IMR-90 (cell line): ENCODE measurements at regions not wholly inside any gene's neighbourhood (a gene's known extent, or its start where the extent isn't known, plus 50 kb on each side); places are given as distances from the start of the nearest gene placed in this dataset.

Experiments
- ATAC-seq: fragments of 200-7000 bp; cut with Tn5 transposase; 2 replicates; pipeline ENCODE4 v1.9.1; 2020; ENCODE audit warnings: low read depth, mild to moderate bottlenecking, moderate library complexity
- BruUV-seq: library from RNA; stranded (reverse); fragments of 400-500 nt; replicated peaks from 2 replicates; lab custom pipeline; 2021; lab: Mats Ljungman, UMichigan
- CTCF ChIA-PET: fragments of 300-600 bp; formaldehyde crosslinking; extraction: SDS; loops from one replicate; lab custom pipeline; 2021; ENCODE audit warnings: antibody characterized with exemption; lab: Yijun Ruan, JAX
- POLR2A ChIA-PET: fragments of 300-600 bp; sonication (Branson Sonifier 250); formaldehyde crosslinking; loops from one replicate; lab custom pipeline; 2022; ENCODE audit warnings: antibody characterized with exemption; ENCODE audit not compliant: unreplicated experiment; lab: Charles Lee
- DNase-seq: peaks from one replicate; pipeline ENCODE4 v3.0.0; 2013
- H2AFZ ChIP-seq: replicated peaks from 2 replicates; pipeline ENCODE3; 2013; ENCODE audit warnings: low read length, mild to moderate bottlenecking; ENCODE audit not compliant: poor library complexity
- H2AK5ac ChIP-seq: 2 replicates; pipeline ENCODE4 v1.6.1; 2013; ENCODE audit warnings: low read depth, low read length, inconsistent platforms
- H2AK9ac ChIP-seq: replicated peaks from 2 replicates; pipeline ENCODE3; 2013; ENCODE audit warnings: mild to moderate bottlenecking, low read depth, low read length, moderate library complexity; ENCODE audit not compliant: poor library complexity
- H2BK120ac ChIP-seq: 2 replicates; pipeline ENCODE4 v1.6.1; 2013; ENCODE audit warnings: low read depth, low read length, inconsistent platforms
- H2BK15ac ChIP-seq: 3 replicates; pipeline ENCODE4 v1.6.1; 2013; ENCODE audit warnings: low read depth, low read length, inconsistent platforms
- H2BK20ac ChIP-seq: 2 replicates; pipeline ENCODE4 v1.6.1; 2013; ENCODE audit warnings: low read depth, mild to moderate bottlenecking, inconsistent platforms, low read length, moderate library complexity
- H2BK5ac ChIP-seq: 2 replicates; pipeline ENCODE4 v1.6.1; 2013; ENCODE audit warnings: mild to moderate bottlenecking, low read depth, low read length, inconsistent platforms; ENCODE audit not compliant: poor library complexity, severe bottlenecking
- H3K14ac ChIP-seq: replicated peaks from 2 replicates; pipeline ENCODE4 v1.6.1; 2013; ENCODE audit warnings: low read depth, low read length, inconsistent platforms
- H3K18ac ChIP-seq: 2 replicates; pipeline ENCODE4 v1.6.1; 2013; ENCODE audit warnings: low read depth, low read length, control low read depth
- H3K23ac ChIP-seq: 2 replicates; pipeline ENCODE4 v1.6.1; 2013; ENCODE audit warnings: low read depth, low read length, inconsistent platforms
- H3K27ac ChIP-seq: 2 replicates; pipeline ENCODE4 v1.5.1; 2013; ENCODE audit warnings: mild to moderate bottlenecking, control low read depth, low read length; ENCODE audit not compliant: insufficient read depth
- H3K27me3 ChIP-seq: 2 replicates; pipeline ENCODE4 v1.6.1; 2013; ENCODE audit warnings: low read length; ENCODE audit not compliant: control insufficient read depth, insufficient read depth
- H3K36me3 ChIP-seq: 2 replicates; pipeline ENCODE4 v1.6.1; 2013; ENCODE audit warnings: low read length, mixed read lengths; ENCODE audit not compliant: control insufficient read depth, insufficient read depth
- H3K4ac ChIP-seq: 2 replicates; pipeline ENCODE4 v1.6.1; 2013; ENCODE audit warnings: low read depth, low read length, inconsistent platforms
- H3K4me1 ChIP-seq: 2 replicates; pipeline ENCODE4 v1.6.1; 2013; ENCODE audit warnings: low read length, mixed read lengths; ENCODE audit not compliant: control insufficient read depth, insufficient read depth
- H3K4me2 ChIP-seq: 2 replicates; pipeline ENCODE4 v1.6.1; 2013; ENCODE audit warnings: low read depth, mild to moderate bottlenecking, control low read depth, low read length, moderate library complexity
- H3K4me3 ChIP-seq: 2 replicates; pipeline ENCODE4 v1.5.1; 2013; ENCODE audit warnings: low read depth, mild to moderate bottlenecking, control low read depth, low read length, moderate library complexity; ENCODE audit not compliant: insufficient read depth
- H3K56ac ChIP-seq: 2 replicates; pipeline ENCODE4 v1.6.1; 2013; ENCODE audit warnings: low read length, inconsistent platforms; ENCODE audit not compliant: insufficient read depth; ENCODE audit errors: extremely low read depth
- H3K79me1 ChIP-seq, 2 experiments: 2 replicates each; pipeline ENCODE4 v1.6.1; 2013; ENCODE audit warnings: low read length in 2 of 2, inconsistent platforms in 1 of 2, low read depth in 1 of 2
- H3K9ac ChIP-seq: 2 replicates; pipeline ENCODE4 v1.6.1; 2013; ENCODE audit warnings: low read depth, low read length, control low read depth
- H3K9me1 ChIP-seq: 2 replicates; pipeline ENCODE4 v1.6.1; 2013; ENCODE audit warnings: low read length, inconsistent platforms; ENCODE audit not compliant: insufficient read depth
- H3K9me3 ChIP-seq: 2 replicates; pipeline ENCODE4 v1.6.1; 2013; ENCODE audit warnings: low read length; ENCODE audit not compliant: control insufficient read depth, insufficient read depth
- H4K20me1 ChIP-seq: 2 replicates; pipeline ENCODE4 v1.6.1; 2013; ENCODE audit warnings: low read length, inconsistent platforms; ENCODE audit not compliant: insufficient read depth
- H4K5ac ChIP-seq: 2 replicates; pipeline ENCODE4 v1.6.1; 2013; ENCODE audit warnings: mild to moderate bottlenecking, low read depth, low read length, control low read depth
- H4K8ac ChIP-seq, 2 experiments: 2 replicates each; pipeline ENCODE4 v1.6.1; 2013; ENCODE audit warnings: low read depth in 2 of 2, low read length in 2 of 2, control low read depth in 1 of 2, inconsistent platforms in 1 of 2
- H4K91ac ChIP-seq: 2 replicates; pipeline ENCODE4 v1.6.1; 2013; ENCODE audit warnings: low read depth, low read length, inconsistent platforms; ENCODE audit not compliant: insufficient read depth
- CTCF ChIP-seq: conservative IDR thresholded peaks from 2 replicates; pipeline ENCODE4 v1.5.1; 2012; ENCODE audit warnings: mild to moderate bottlenecking, low read depth, low read length, improper control_type of control experiment
- ELK1 ChIP-seq: fragments of 150-350 bp; IDR thresholded peaks from 2 replicates; pipeline ENCODE4 v1.6.1; 2016; ENCODE audit warnings: low read depth, mild to moderate bottlenecking, low read length, moderate library complexity, borderline replicate concordance
- FOS ChIP-seq: fragments of 150-350 bp; IDR thresholded peaks from 2 replicates; pipeline ENCODE4 v1.6.1; 2016; ENCODE audit warnings: low read depth, low read length
- MAFK ChIP-seq: IDR thresholded peaks from 2 replicates; pipeline ENCODE4 v1.6.1; 2012; ENCODE audit warnings: low read depth, low read length, improper control_type of control experiment
- POLR2A ChIP-seq: IDR thresholded peaks from 2 replicates; pipeline ENCODE4 v1.6.1; 2012; ENCODE audit warnings: mild to moderate bottlenecking, low read depth, low read length
- RCOR1 ChIP-seq: IDR thresholded peaks from 2 replicates; pipeline ENCODE4 v1.6.1; 2012; ENCODE audit warnings: mild to moderate bottlenecking, low read length, improper control_type of control experiment; ENCODE audit not compliant: insufficient replicate concordance
- RFX5 ChIP-seq: IDR thresholded peaks from 2 replicates; pipeline ENCODE4 v1.8.0; 2012; ENCODE audit warnings: low read depth, mild to moderate bottlenecking, low read length, moderate library complexity
- SMC3 ChIP-seq: fragments of 150-350 bp; IDR thresholded peaks from 2 replicates; pipeline ENCODE4 v1.6.1; 2016; ENCODE audit warnings: low read depth, mild to moderate bottlenecking, antibody characterized with exemption, low read length, moderate library complexity
- WGBS, 2 experiments: methylation state at CpG; one replicate each; pipeline versions ENCODE4 v1.1.5 to v1.1.7; 2013; ENCODE audit warnings: missing lambda C conversion rate in 2 of 2; ENCODE audit not compliant: insufficient read length in 1 of 2; ENCODE audit errors: extremely low coverage in 2 of 2; 5-methylcytosine and 5-hydroxymethylcytosine counted together
- dilution Hi-C: fragments of 300-500 bp; cut with HindIII; formaldehyde crosslinking; loops from one replicate; pipeline ENCODE4 v1.14.3; 2018; ENCODE audit warnings: low sequenced_read_pairs; ENCODE audit not compliant: unreplicated experiment
- in situ Hi-C: fragments of 300-500 bp; cut with MboI; formaldehyde crosslinking; loops from 3 replicates; pipeline ENCODE4 v1.14.3; 2019; ENCODE audit warnings: low sequenced_read_pairs, inconsistent platforms, mixed read lengths
- intact Hi-C: fragments of 100-400 bp; cut with micrococcal nuclease; formaldehyde crosslinking; loops from 2 replicates; pipeline ENCODE4 v1.10.0; 2022
- TF ChIP-seq, protein P1 (sequence below): fragments of 150-350 bp; IDR thresholded peaks from 2 replicates; pipeline ENCODE4 v1.6.1; 2017; ENCODE audit warnings: mild to moderate bottlenecking, antibody characterized with exemption, low read length, low read depth

GRCh38 chrX:34859191-34859590, 83.4 kb upstream of the FAM47B start:
- DNase-seq (no peak), ATAC-seq (no peak)
- POLR2A ChIA-PET: no interaction called here
- no peak overlapping the region for H3K23ac ChIP-seq
- H4K20me1 ChIP-seq: no peaks in the 10 kb centered on the region
- no peak overlapping the region for H3K4ac ChIP-seq
- no peaks in the 10 kb centered on the region for H3K9me1 ChIP-seq
- no peak overlapping the region for H2AK5ac ChIP-seq
- H3K4me2 ChIP-seq: no peak overlapping the region
- no peaks in the 10 kb centered on the region for H3K9me3 ChIP-seq
- H3K36me3 ChIP-seq: no peaks in the 10 kb centered on the region
- no peak overlapping the region for H4K5ac ChIP-seq
- intact Hi-C loops: no loop called here
- dilution Hi-C loops: no loop called here
- no peak overlapping the region for H2BK5ac ChIP-seq
- TF ChIP-seq, protein P1, sequence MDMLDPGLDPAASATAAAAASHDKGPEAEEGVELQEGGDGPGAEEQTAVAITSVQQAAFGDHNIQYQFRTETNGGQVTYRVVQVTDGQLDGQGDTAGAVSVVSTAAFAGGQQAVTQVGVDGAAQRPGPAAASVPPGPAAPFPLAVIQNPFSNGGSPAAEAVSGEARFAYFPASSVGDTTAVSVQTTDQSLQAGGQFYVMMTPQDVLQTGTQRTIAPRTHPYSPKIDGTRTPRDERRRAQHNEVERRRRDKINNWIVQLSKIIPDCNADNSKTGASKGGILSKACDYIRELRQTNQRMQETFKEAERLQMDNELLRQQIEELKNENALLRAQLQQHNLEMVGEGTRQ: no peak
- TF ChIP-seq RFX5 (no peak), CTCF (no peak), POLR2A (no peak), MAFK (no peak), SMC3 (no peak), RCOR1 (no peak), FOS (no peak), ELK1 (no peak)
- H2BK20ac ChIP-seq: no peak overlapping the region
- in situ Hi-C loops: no loop called here
- H3K14ac ChIP-seq: no peak overlapping the region
- CTCF ChIA-PET: no interaction called here
- no peaks in the 10 kb centered on the region for H3K79me1 ChIP-seq
- H2BK15ac ChIP-seq: no peak overlapping the region
- no CpG with 5 or more reads among the region's 2 CpGs for WGBS, 2 experiments
- H3K9ac ChIP-seq: no peak overlapping the region
- no peak overlapping the region for H2AK9ac ChIP-seq
- no peak overlapping the region for H3K27ac ChIP-seq
- H2BK120ac ChIP-seq: no peak overlapping the region
- H4K8ac ChIP-seq: no peak overlapping the region
- H2AFZ ChIP-seq: no peak overlapping the region
- H3K4me3 ChIP-seq: no peak overlapping the region
- no peak overlapping the region for H3K18ac ChIP-seq
- no peak overlapping the region for H4K91ac ChIP-seq
- peaks cover 3% of the 10 kb centered on the region; the same call in 1 of the 2 replicates for H3K4me1 ChIP-seq
- H3K56ac ChIP-seq: no peak overlapping the region
- no TSS peak for BruUV-seq
- H3K27me3 ChIP-seq: no peaks in the 10 kb centered on the region
